ENCODE measurements at regions not wholly inside any gene's neighbourhood (a gene's known extent, or its start where the extent isn't known, plus 50 kb on each side); places are given as distances from the start of the nearest gene placed in this dataset.
"Not testable (repeated sequence)": the region's sequence is repeated elsewhere in the genome, so short reads cannot be mapped to it uniquely, and the experiment has no call there.

DNA sequence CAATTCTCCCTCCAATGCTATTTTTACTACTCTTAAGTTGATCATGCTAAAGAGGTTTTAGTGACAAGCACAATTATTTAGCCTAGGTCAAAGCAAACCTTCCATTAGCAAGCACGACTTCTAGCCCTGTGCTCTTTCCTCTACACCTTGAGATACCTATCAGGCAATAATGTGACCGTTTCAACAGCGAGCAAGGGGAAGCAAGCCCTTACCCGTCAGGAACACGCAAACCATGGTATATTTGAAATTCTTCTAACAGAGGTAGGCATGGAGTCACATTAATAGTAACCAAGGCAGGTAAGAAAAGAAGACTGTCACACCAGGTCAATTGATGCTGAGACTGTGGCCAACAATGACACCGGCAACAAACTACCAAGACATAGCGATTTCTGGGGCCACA lies 68.9 kb upstream of the VGLL4 start:
- DNase-seq = no peak
- Histone ChIP-seq H3K4me3 (ENCODE audit: control insufficient read depth in 1 of 7, extremely low read depth in 1 of 7, insufficient read depth in 4 of 7, low read depth in 2 of 7, low read length in 6 of 7) (no peak overlapping the region), H3K27me3 (replicated peaks in 2 of 5; ENCODE audit: control insufficient read depth in 4 of 5, insufficient read depth in 5 of 5, low read length in 4 of 5) (no peaks in the 10 kb centered on the region), H3K27ac (ENCODE audit: insufficient read depth in 1 of 2, low read depth in 1 of 2, low read length in 2 of 2, poor library complexity in 1 of 2, severe bottlenecking in 2 of 2) (no peak overlapping the region), H3K4me1 (ENCODE audit: control extremely low read depth in 1 of 4, control insufficient read depth in 4 of 4, insufficient read depth in 4 of 4, low read length in 3 of 4) (peaks cover 0 to 8% (median 0%) of the 10 kb centered on the region in 4 experiments), H3K36me3 (ENCODE audit: control insufficient read depth in 4 of 4, insufficient read depth in 4 of 4, low read length in 3 of 4) (no peaks in the 10 kb centered on the region), H3K9me3 (ENCODE audit: control extremely low read depth in 1 of 5, control insufficient read depth in 4 of 5, insufficient read depth in 2 of 5, low read depth in 1 of 5, low read length in 4 of 5) (peaks cover 0 to 11% (median 4%) of the 10 kb centered on the region in 5 experiments)
- WGBS (ENCODE audit: insufficient coverage) = 98% methylated on average over 7 of the region's 7 CpGs
- POLR2A ChIA-PET = no interaction called here
- CTCF ChIA-PET = no interaction called here

GRCh38 chr3:11711876-11712275 lies 68.2 kb upstream of the VGLL4 start:
- Histone ChIP-seq H3K9me3 (ENCODE audit: control extremely low read depth in 1 of 5, control insufficient read depth in 4 of 5, insufficient read depth in 2 of 5, low read depth in 1 of 5, low read length in 4 of 5) (peaks cover 0 to 11% (median 4%) of the 10 kb centered on the region in 5 experiments), H3K4me1 (ENCODE audit: control extremely low read depth in 1 of 4, control insufficient read depth in 4 of 4, insufficient read depth in 4 of 4, low read length in 3 of 4) (peaks cover 0 to 3% (median 0%) of the 10 kb centered on the region in 4 experiments), H3K4me3 (ENCODE audit: control insufficient read depth in 1 of 7, extremely low read depth in 1 of 7, insufficient read depth in 4 of 7, low read depth in 2 of 7, low read length in 6 of 7) (no peak overlapping the region), H3K36me3 (ENCODE audit: control insufficient read depth in 4 of 4, insufficient read depth in 4 of 4, low read length in 3 of 4) (no peaks in the 10 kb centered on the region), H3K27ac (ENCODE audit: insufficient read depth in 1 of 2, low read depth in 1 of 2, low read length in 2 of 2, poor library complexity in 1 of 2, severe bottlenecking in 2 of 2) (no peak overlapping the region), H3K27me3 (replicated peaks in 2 of 5; ENCODE audit: control insufficient read depth in 4 of 5, insufficient read depth in 5 of 5, low read length in 4 of 5) (no peaks in the 10 kb centered on the region)
- ChIA-PET CTCF (interaction anchor here (0.6 to 1.9 kb wide), 2 partner anchors 12 to 296 kb away, joined by 3 to 5 read pairs; no protein-coding TSS in a partner anchor), POLR2A (no interaction called here)
- WGBS (ENCODE audit: insufficient coverage) = 96% methylated on average over 4 of the region's 5 CpGs
- DNase-seq = no peak

DNA sequence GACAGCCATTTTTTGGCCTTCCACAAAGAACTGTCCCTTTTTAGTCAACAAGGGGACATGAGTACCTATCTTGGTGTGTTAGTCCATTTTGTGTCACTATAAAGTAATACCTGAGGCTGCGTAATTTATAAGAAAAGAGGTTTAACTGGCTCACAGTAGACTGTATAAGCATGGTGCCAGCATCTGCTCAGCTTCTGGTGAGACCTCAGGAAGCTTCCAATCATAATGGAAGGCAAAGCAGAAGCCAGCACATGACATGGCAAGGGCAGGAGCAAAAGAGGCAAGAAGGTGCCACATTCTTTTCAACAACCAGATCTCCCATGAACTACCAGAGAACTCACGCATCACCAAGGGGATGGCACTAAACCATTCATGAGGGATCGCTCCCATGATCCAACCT lies 66.1 kb upstream of the VGLL4 start:
- POLR2A ChIA-PET = no interaction called here
- Histone ChIP-seq H3K36me3 (ENCODE audit: control insufficient read depth in 4 of 4, insufficient read depth in 4 of 4, low read length in 3 of 4) (no peaks in the 10 kb centered on the region), H3K4me3 (ENCODE audit: control insufficient read depth in 1 of 7, extremely low read depth in 1 of 7, insufficient read depth in 4 of 7, low read depth in 2 of 7, low read length in 6 of 7) (no peak overlapping the region), H3K27ac (ENCODE audit: insufficient read depth in 1 of 2, low read depth in 1 of 2, low read length in 2 of 2, poor library complexity in 1 of 2, severe bottlenecking in 2 of 2) (no peak overlapping the region), H3K4me1 (ENCODE audit: control extremely low read depth in 1 of 4, control insufficient read depth in 4 of 4, insufficient read depth in 4 of 4, low read length in 3 of 4) (peaks cover 0 to 5% (median 0%) of the 10 kb centered on the region in 4 experiments), H3K9me3 (ENCODE audit: control extremely low read depth in 1 of 5, control insufficient read depth in 4 of 5, insufficient read depth in 2 of 5, low read depth in 1 of 5, low read length in 4 of 5) (peaks cover 0 to 11% (median 4%) of the 10 kb centered on the region in 5 experiments), H3K27me3 (replicated peaks in 2 of 5; ENCODE audit: control insufficient read depth in 4 of 5, insufficient read depth in 5 of 5, low read length in 4 of 5) (no peaks in the 10 kb centered on the region)
- CTCF ChIA-PET = interaction anchor here (1.6 kb wide), 1 partner anchor 10 kb away, joined by 6 read pairs; no protein-coding TSS in a partner anchor
- WGBS (ENCODE audit: insufficient coverage) = 95% methylated on average over 2 of the region's 3 CpGs
- no peak for DNase-seq

DNA sequence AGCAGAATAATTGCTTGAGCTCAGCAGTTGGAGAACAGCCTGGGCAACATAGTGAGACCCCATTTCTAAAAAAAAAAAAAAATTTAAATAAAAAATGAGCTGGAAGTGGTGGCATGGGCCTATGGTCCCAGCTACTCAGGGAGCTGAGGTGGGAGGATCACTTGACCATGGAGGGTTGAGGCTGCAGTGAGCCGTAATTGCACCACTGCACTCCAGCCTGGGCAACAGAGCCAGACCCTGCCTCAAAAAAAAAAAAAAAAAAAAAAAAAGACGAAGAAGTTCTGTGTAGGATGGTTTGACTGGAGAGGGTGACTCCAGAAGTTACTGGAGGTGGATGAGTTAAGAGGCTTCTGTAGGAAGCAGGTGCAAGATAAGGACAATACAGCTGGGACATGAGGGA lies 63.4 kb upstream of the VGLL4 start:
- H3K4me1 ChIP-seq (ENCODE audit: control extremely low read depth in 1 of 4, control insufficient read depth in 4 of 4, insufficient read depth in 4 of 4, low read length in 3 of 4); DNase-seq; POLR2A ChIA-PET; H3K27ac ChIP-seq (ENCODE audit: insufficient read depth in 1 of 2, low read depth in 1 of 2, low read length in 2 of 2, poor library complexity in 1 of 2, severe bottlenecking in 2 of 2); H3K36me3 ChIP-seq (ENCODE audit: control insufficient read depth in 4 of 4, insufficient read depth in 4 of 4, low read length in 3 of 4); H3K4me3 ChIP-seq (ENCODE audit: control insufficient read depth in 1 of 7, extremely low read depth in 1 of 7, insufficient read depth in 4 of 7, low read depth in 2 of 7, low read length in 6 of 7); H3K27me3 ChIP-seq (replicated peaks in 2 of 5; ENCODE audit: control insufficient read depth in 4 of 5, insufficient read depth in 5 of 5, low read length in 4 of 5): not testable (repeated sequence)
- CTCF ChIA-PET = interaction anchor here (0.6 to 1.4 kb wide), 2 partner anchors 8 to 46 kb away, joined by 3 read pairs; no protein-coding TSS in a partner anchor
- no CpG with 5 or more reads among the region's 2 CpGs for WGBS (ENCODE audit: insufficient coverage)
- peaks cover 0 to 11% (median 4%) of the 10 kb centered on the region in 5 experiments for H3K9me3 ChIP-seq (ENCODE audit: control extremely low read depth in 1 of 5, control insufficient read depth in 4 of 5, insufficient read depth in 2 of 5, low read depth in 1 of 5, low read length in 4 of 5)

DNA sequence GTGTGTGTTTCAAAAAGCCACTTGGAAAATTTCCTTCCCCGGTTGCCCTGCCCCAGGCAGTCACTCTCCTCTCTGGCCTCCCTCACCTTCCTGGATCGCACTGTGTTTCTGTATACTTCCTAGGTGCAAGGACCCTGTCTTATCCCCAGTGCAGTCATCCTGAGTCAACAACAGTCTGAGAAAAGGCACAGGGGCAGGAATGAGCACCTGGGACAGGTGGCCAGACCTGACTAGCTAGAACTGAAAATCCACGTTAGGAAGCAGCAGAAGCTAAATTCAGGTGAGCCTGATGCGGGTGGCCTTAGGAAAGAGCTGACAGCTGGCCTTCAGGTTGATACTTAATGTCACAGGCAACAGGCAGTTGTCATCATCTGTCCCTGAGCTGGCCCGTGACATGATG lies 62.9 kb upstream of the VGLL4 start:
- peaks cover 0 to 9% (median 2%) of the 10 kb centered on the region in 4 experiments for H3K4me1 ChIP-seq (ENCODE audit: control extremely low read depth in 1 of 4, control insufficient read depth in 4 of 4, insufficient read depth in 4 of 4, low read length in 3 of 4)
- CTCF ChIA-PET = interaction anchor here (0.6 to 1.4 kb wide), 2 partner anchors 8 to 46 kb away, joined by 3 read pairs; no protein-coding TSS in a partner anchor
- H3K4me3 ChIP-seq (ENCODE audit: control insufficient read depth in 1 of 7, extremely low read depth in 1 of 7, insufficient read depth in 4 of 7, low read depth in 2 of 7, low read length in 6 of 7) = no peak overlapping the region
- no peaks in the 10 kb centered on the region for H3K27me3 ChIP-seq (replicated peaks in 2 of 5; ENCODE audit: control insufficient read depth in 4 of 5, insufficient read depth in 5 of 5, low read length in 4 of 5)
- peaks cover 0 to 11% (median 4%) of the 10 kb centered on the region in 5 experiments for H3K9me3 ChIP-seq (ENCODE audit: control extremely low read depth in 1 of 5, control insufficient read depth in 4 of 5, insufficient read depth in 2 of 5, low read depth in 1 of 5, low read length in 4 of 5)
- no peak overlapping the region for H3K27ac ChIP-seq (ENCODE audit: insufficient read depth in 1 of 2, low read depth in 1 of 2, low read length in 2 of 2, poor library complexity in 1 of 2, severe bottlenecking in 2 of 2)
- no peak for DNase-seq
- WGBS (ENCODE audit: insufficient coverage) = 100% methylated on average over 3 of the region's 5 CpGs
- POLR2A ChIA-PET = no interaction called here
- H3K36me3 ChIP-seq (ENCODE audit: control insufficient read depth in 4 of 4, insufficient read depth in 4 of 4, low read length in 3 of 4) = no peaks in the 10 kb centered on the region

- Histone ChIP-seq H3K36me3 (ENCODE audit: control insufficient read depth in 4 of 4, insufficient read depth in 4 of 4, low read length in 3 of 4) (peaks cover 0 to 8% (median 2%) of the 10 kb centered on the region in 4 experiments), H3K27me3 (replicated peaks in 2 of 5; ENCODE audit: control insufficient read depth in 4 of 5, insufficient read depth in 5 of 5, low read length in 4 of 5) (no peaks in the 10 kb centered on the region), H3K4me3 (ENCODE audit: control insufficient read depth in 1 of 7, extremely low read depth in 1 of 7, insufficient read depth in 4 of 7, low read depth in 2 of 7, low read length in 6 of 7) (peak overlapping the region in 1 of 7 experiments; percentile 60), H3K27ac (ENCODE audit: insufficient read depth in 1 of 2, low read depth in 1 of 2, low read length in 2 of 2, poor library complexity in 1 of 2, severe bottlenecking in 2 of 2) (no peak overlapping the region), H3K4me1 (ENCODE audit: control extremely low read depth in 1 of 4, control insufficient read depth in 4 of 4, insufficient read depth in 4 of 4, low read length in 3 of 4) (peaks cover 0 to 9% (median 2%) of the 10 kb centered on the region in 4 experiments), H3K9me3 (ENCODE audit: control extremely low read depth in 1 of 5, control insufficient read depth in 4 of 5, insufficient read depth in 2 of 5, low read depth in 1 of 5, low read length in 4 of 5) (peaks cover 0 to 6% (median 3%) of the 10 kb centered on the region in 5 experiments)
- 82% methylated on average over 24 of the region's 27 CpGs for WGBS (ENCODE audit: insufficient coverage)
- DNase-seq = peak in 1 of 3 donors; percentile 14
- POLR2A ChIA-PET = no interaction called here
- CTCF ChIA-PET = no interaction called here
Measured at GRCh38 chr3:11705049-11705448, 61.3 kb upstream of the VGLL4 start.

GRCh38 chr3:11703146-11703545 lies 59.4 kb upstream of the VGLL4 start:
- H3K4me1 ChIP-seq (ENCODE audit: control extremely low read depth in 1 of 4, control insufficient read depth in 4 of 4, insufficient read depth in 4 of 4, low read length in 3 of 4) = peaks cover 0 to 7% (median 2%) of the 10 kb centered on the region in 4 experiments
- no peak for DNase-seq
- no peak overlapping the region for H3K27ac ChIP-seq (ENCODE audit: insufficient read depth in 1 of 2, low read depth in 1 of 2, low read length in 2 of 2, poor library complexity in 1 of 2, severe bottlenecking in 2 of 2)
- H3K4me3 ChIP-seq (ENCODE audit: control insufficient read depth in 1 of 7, extremely low read depth in 1 of 7, insufficient read depth in 4 of 7, low read depth in 2 of 7, low read length in 6 of 7) = no peak overlapping the region
- peaks cover 0 to 11% (median 3%) of the 10 kb centered on the region in 4 experiments for H3K36me3 ChIP-seq (ENCODE audit: control insufficient read depth in 4 of 4, insufficient read depth in 4 of 4, low read length in 3 of 4)
- H3K9me3 ChIP-seq (ENCODE audit: control extremely low read depth in 1 of 5, control insufficient read depth in 4 of 5, insufficient read depth in 2 of 5, low read depth in 1 of 5, low read length in 4 of 5) = peaks cover 0 to 4% (median 0%) of the 10 kb centered on the region in 5 experiments
- ChIA-PET CTCF (interaction anchor here (1.3 to 1.7 kb wide), 2 partner anchors 14 to 25 kb away, joined by 4 to 6 read pairs; no protein-coding TSS in a partner anchor), POLR2A (no interaction called here)
- no peaks in the 10 kb centered on the region for H3K27me3 ChIP-seq (replicated peaks in 2 of 5; ENCODE audit: control insufficient read depth in 4 of 5, insufficient read depth in 5 of 5, low read length in 4 of 5)
- 100% methylated on average over 1 of the region's 4 CpGs for WGBS (ENCODE audit: insufficient coverage)

All from common myeloid progenitor, CD34-positive (primary cell).